HFF-Myc (cell line): ENCODE measurements at regions not wholly inside any gene's neighbourhood (a gene's known extent, or its start where the extent isn't known, plus 50 kb on each side); places are given as distances from the start of the nearest gene placed in this dataset.
"Not testable (repeated sequence)": the region's sequence is repeated elsewhere in the genome, so short reads cannot be mapped to it uniquely, and the experiment has no call there.

Experiments
- DNase-seq: peaks from one replicate; pipeline ENCODE4 v3.0.0-alpha.2; 2011; ENCODE audit warnings: low read depth; ENCODE audit errors: extremely low read depth
- H3K4me3 ChIP-seq: replicated peaks from 2 replicates; pipeline ENCODE4 v1.5.1; 2011; ENCODE audit warnings: low read depth, mild to moderate bottlenecking, control low read depth, low read length
- TF ChIP-seq, protein P1 (sequence below): IDR thresholded peaks from 2 replicates; pipeline ENCODE4 v1.5.1; 2012; ENCODE audit warnings: mild to moderate bottlenecking, low read depth, low read length, control low read depth; ENCODE audit errors: missing control alignments

DNA sequence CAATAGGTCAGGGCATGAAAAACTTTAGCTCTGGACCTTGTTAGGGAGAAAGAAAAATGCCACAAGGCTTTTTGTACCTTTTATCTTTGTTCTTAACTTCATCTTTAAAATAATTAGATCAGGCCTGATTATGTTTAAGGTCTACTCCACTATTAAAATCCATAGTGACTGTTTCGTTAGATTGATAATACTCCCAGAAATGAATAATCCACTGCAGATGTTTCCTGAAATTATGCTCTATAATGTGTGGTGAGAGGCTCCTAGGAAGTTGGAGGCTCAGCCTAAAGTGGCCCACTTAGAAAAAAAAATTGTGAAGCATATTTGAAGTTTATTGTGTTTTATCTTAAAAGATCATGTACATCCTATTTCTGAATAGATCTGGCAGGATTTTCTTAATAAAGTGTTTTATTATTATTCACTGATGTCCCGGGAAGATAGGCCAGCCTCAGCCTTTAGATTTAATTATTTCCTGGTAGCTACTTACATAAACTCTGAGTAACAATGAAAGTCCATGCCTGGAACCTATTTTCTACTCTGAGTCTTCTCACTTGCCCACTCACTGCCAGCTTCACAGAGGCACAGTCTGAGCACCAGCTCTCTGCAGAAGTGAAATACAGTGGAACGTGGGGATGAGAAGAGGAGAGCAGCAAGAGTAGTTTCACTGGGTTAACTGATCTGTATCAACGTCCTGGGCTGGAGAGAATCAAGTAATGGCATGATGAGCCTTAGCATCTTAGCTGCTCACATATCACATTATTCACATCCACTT lies 126.8 kb upstream of the TMEM170B start:
- no peak overlapping the region for H3K4me3 ChIP-seq
- no peak for DNase-seq
- TF ChIP-seq, protein P1, sequence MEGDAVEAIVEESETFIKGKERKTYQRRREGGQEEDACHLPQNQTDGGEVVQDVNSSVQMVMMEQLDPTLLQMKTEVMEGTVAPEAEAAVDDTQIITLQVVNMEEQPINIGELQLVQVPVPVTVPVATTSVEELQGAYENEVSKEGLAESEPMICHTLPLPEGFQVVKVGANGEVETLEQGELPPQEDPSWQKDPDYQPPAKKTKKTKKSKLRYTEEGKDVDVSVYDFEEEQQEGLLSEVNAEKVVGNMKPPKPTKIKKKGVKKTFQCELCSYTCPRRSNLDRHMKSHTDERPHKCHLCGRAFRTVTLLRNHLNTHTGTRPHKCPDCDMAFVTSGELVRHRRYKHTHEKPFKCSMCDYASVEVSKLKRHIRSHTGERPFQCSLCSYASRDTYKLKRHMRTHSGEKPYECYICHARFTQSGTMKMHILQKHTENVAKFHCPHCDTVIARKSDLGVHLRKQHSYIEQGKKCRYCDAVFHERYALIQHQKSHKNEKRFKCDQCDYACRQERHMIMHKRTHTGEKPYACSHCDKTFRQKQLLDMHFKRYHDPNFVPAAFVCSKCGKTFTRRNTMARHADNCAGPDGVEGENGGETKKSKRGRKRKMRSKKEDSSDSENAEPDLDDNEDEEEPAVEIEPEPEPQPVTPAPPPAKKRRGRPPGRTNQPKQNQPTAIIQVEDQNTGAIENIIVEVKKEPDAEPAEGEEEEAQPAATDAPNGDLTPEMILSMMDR: no peak

DNA sequence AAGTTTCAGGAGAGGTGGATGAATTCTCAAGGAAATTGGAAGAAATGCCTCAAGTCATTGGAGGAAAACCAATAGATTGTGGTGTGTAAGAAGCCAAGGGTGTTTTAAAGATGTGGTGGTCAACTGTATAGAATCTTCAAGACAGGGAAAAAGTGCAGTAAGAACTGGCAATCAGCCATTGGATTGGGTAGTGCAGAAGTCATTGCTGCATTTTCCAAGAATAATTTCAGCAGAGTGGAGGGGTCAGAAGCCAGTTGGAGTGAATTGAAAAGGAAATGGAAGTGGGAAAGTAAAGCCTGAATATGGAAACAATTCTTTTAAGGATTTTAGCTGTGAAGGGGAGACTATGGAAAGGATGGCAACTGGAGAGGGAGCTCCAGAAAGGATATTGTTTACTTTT lies 128.2 kb upstream of the TMEM170B start:
- TF ChIP-seq, protein P1: no peak
- DNase-seq: no peak
- H3K4me3 ChIP-seq: no peak overlapping the region

DNA sequence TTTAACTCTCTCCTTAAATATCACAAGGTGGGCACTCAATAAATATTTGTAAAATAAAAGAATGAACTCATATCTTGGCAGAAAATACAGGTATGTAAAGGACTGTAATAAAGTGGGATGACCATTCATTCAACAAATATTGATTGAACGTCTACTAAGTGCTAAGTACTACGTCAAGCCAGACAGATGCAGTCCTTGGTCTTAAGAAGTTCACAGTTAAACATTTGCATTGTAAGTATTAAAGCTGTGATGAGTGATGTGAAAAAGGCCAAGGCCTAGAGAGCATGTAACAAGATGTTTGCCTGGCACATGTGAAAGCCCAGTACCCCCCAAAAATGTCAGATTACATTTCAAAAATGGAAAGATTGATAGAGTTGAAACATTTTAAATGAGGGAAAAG lies 130.1 kb upstream of the TMEM170B start:
- H3K4me3 ChIP-seq: no peak overlapping the region
- no peak for DNase-seq
- TF ChIP-seq, protein P1: no peak

DNA sequence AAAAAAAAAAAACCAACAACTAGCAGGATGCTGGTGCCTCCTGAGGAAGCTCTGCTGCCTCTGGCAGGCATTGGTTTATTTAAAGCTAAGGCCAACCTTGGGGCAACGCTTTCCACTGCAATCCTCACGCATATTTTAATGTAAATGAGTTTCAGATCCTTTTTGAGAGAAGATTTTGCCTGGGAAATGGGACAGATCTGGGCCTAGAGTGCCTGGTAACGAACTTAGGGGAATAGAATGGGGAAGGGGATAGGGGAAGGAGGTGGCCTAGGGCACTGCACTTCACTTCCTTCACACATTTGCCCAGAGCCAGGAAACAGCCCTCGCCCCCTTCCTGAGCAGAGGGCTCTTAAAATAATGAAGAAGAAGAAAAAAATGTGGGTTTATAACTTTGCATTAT lies 132.7 kb upstream of the TMEM170B start:
- no peak overlapping the region for H3K4me3 ChIP-seq
- TF ChIP-seq, protein P1: no peak
- no peak for DNase-seq

DNA sequence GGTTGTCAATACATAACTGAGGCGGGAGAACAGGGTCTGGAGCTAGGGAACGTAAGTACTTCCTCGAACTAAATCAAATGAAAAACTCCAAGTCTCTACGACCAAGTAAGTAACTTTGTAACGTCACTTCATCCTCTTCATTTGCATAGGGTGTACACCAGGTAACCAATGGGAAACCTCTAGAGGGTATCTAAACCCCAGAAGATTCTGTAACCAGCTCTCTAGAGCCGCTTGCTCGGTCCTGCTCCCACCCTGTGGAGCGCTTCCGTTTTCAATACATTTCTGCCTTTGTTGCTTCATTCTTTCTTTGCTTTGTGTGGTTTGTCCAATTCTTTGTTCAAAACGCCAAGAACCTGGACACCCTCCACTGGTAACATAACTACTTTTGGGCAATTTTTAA lies 133.5 kb upstream of the TMEM170B start:
- no peak overlapping the region for H3K4me3 ChIP-seq
- TF ChIP-seq, protein P1: no peak
- no peak for DNase-seq

DNA sequence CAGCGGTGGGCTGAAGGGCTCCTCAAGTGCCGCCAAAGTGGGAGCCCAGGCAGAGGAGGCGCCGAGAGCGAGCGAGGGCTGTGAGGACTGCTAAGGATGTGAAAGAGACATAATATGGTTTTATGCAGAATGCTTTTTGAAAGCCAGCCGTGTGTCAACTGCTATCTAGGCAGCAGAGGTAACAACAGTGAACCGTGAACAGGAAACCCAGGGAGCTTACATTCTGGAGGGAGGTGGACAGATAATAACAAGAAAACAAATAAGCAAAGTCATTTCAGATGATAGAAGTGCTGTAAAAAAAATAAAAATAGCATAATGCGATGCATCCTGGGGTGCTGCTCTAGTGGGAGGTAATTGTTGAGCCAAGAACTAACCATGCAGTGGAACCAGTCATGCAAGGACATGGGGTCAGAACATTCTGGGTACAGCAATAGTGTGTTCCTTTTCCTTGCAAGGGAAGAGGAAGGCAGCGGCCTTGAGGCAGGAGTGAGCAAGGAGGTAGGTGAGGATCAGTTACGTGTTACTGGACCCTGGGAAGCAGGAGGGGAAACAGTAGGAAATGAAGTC lies 134.4 kb upstream of the TMEM170B start:
- TF ChIP-seq, protein P1: no peak

DNA sequence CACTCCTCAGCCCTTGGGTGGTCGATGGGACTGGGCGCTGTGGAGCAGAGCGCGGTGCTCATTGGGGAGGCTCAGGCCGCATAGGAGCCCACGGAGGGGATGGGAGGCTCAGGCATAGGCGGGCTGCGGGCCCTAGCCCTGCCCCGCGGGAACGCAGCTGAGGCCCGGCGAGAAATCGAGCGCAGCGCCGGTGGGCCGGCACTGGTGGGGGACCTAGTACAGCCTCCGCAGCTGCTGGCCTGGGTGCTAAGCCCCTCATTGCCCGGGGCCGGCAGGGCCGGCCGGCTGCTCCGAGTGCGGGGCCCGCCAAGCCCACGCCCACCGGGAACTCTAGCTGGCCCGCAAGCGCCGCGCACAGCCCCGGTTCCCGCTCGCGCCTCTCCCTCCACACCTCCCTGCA lies 135.0 kb upstream of the TMEM170B start:
- not testable (repeated sequence) for H3K4me3 ChIP-seq, DNase-seq

More for the DNA sequence above, 134.4 kb upstream of the TMEM170B start:
- H3K4me3 ChIP-seq: no peak overlapping the region
- no peak for DNase-seq

DNA sequence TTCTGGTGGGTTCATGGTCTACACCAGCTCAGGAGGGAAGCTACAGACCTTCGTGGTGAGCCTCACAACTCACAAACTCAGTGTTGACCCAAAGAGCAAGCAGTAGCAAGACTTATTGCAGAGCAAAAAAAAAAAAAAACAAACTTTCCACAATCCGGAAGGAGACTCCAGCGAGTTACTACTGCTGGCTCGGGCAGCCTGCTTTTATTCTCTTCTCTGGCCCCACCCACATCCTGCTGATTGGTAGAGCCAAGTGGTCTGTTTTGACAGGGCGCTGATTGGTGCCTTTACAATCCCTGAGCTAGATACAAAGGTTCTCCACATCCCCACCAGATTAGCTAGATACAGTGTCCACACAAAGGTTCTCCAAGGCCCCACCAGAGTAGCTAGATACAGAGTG lies 135.6 kb upstream of the TMEM170B start:
- H3K4me3 ChIP-seq: not testable (repeated sequence)

More for the DNA sequence above, 135.6 kb upstream of the TMEM170B start:
- DNase-seq: not testable (repeated sequence)
